ENCODE measurements at regions not wholly inside any gene's neighbourhood (a gene's known extent, or its start where the extent isn't known, plus 50 kb on each side); places are given as distances from the start of the nearest gene placed in this dataset.

DNA sequence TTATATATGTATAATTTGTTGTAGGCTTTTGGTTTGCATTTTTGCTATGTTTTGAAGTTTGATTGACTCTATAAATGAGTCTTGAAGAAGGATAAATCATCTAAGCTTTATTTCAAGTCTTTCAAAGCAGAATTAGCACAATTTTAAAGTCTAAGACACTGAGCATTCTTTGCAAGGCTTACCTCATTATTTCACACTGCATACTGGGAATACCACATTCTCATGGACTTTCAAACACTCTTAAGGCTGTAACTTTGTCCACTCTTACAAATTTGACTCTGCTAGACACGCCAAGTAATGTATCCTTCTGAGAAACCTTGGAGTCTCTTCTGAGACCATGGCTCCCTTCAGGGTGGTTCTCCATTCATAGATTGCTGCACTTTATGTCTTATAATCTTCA lies 281.3 kb upstream of the COL8A1 start:
- TF ChIP-seq CTCF (IDR thresholded peaks at IDR 0.05; ENCODE audit: low read length), result no peak
- no peak for TF ChIP-seq EZH2 (optimal IDR thresholded peaks at IDR 0.05; ENCODE audit: low read depth, low read length)
